Right cardiac atrium (tissue), 5 donors: ENCODE measurements at regions not wholly inside any gene's neighbourhood (a gene's known extent, or its start where the extent isn't known, plus 50 kb on each side); places are given as distances from the start of the nearest gene placed in this dataset.

Experiments
- ATAC-seq, 2 donors: fragments of 200-7000 bp; cut with Tn5 transposase; one replicate each; pipeline versions ENCODE4 v1.8.0 to v1.9.1; 2020; ENCODE audit warnings: moderate library complexity in 2 of 2, mild to moderate bottlenecking in 1 of 2
- DNase-seq, 3 donors: peaks; one replicate each; pipeline ENCODE4 v3.0.0-alpha.2; 2020
- H3K27ac ChIP-seq: one replicate; pipeline ENCODE4 v1.5.1; 2013; ENCODE audit warnings: mild to moderate bottlenecking, low read length, control low read depth, moderate library complexity
- H3K27me3 ChIP-seq: one replicate; pipeline ENCODE4 v1.6.1; 2013; ENCODE audit not compliant: control insufficient read depth, insufficient read depth
- H3K4me1 ChIP-seq: one replicate; pipeline ENCODE4 v1.6.1; 2013; ENCODE audit warnings: low read length; ENCODE audit not compliant: control insufficient read depth, insufficient read depth
- H3K4me3 ChIP-seq: one replicate; pipeline ENCODE4 v1.5.1; 2013; ENCODE audit warnings: low read length, control low read depth
- H3K9me3 ChIP-seq: one replicate; pipeline ENCODE4 v1.6.1; 2013; ENCODE audit warnings: low read length; ENCODE audit not compliant: control insufficient read depth
- WGBS: extraction: QIAGEN DNeasy Blood & Tissue Kit; methylation state at CpG from one replicate; pipeline ENCODE4 v1.1.7; 2013; 5-methylcytosine and 5-hydroxymethylcytosine counted together
- intact Hi-C, 4 donors: fragments of 100-400 bp; cut with DNase I; formaldehyde crosslinking; loops; one replicate each; pipeline versions ENCODE4 v1.11.0 to v1.14.0; 2022 to 2023
- donor health status: healthy with polysubstance abuse.
- donor health status: DM: no; HTN: yes; CAD: no.
- donor health status: DM: no; HTN: no; CAD: no.
- donor health status: DM: no; HTN: yes; CAD: no; lungs with severe emphysema.
- donor health status: DM: yes; HTN: yes; CAD: no.

GRCh38 chr10:57222603-57223002, 861.5 kb upstream of the ZWINT start:
- WGBS, result 50% methylated on average over 2 of the region's 2 CpGs
- Histone ChIP-seq H3K4me1 (no peaks in the 10 kb centered on the region), H3K27ac (no peak overlapping the region), H3K9me3 (no peaks in the 10 kb centered on the region), H3K4me3 (no peak overlapping the region), H3K27me3 (no peaks in the 10 kb centered on the region)
- DNase-seq (no peak), ATAC-seq (no peak)
- intact Hi-C loops, result no loop called here

- H3K4me3 ChIP-seq, result no peak overlapping the region
- 62% methylated on average over 3 of the region's 3 CpGs for WGBS
- DNase-seq (no peak), ATAC-seq (no peak)
- no peaks in the 10 kb centered on the region for H3K9me3 ChIP-seq
- H3K4me1 ChIP-seq, result no peaks in the 10 kb centered on the region
- H3K27ac ChIP-seq, result no peak overlapping the region
- intact Hi-C loops, result no loop called here
- no peaks in the 10 kb centered on the region for H3K27me3 ChIP-seq
Measured at GRCh38 chr10:57222129-57222528, 861.1 kb upstream of the ZWINT start.

DNA sequence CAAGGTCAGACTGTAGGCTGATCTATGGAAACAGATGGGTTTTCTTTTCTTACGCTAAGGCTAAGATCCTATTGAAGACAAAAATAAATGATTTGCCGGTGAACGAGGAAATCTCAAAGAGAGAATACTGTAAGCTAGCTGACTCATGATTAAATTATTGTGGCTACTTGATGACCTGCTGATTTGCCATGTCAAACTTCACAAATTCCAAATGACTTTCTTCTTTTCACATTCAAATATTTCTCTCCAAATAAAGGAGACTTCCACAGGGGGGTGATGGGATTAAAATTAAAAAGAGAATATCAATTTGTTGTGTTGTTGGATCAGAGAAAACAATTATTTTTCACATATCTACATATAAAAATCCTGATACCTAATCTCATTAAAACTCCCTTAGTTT, 860.6 kb upstream of the ZWINT start:
- no peak for ATAC-seq
- 54% methylated on average over 3 of the region's 3 CpGs for WGBS
- no peak for DNase-seq
- Histone ChIP-seq H3K9me3 (no peaks in the 10 kb centered on the region), H3K27me3 (no peaks in the 10 kb centered on the region), H3K4me3 (no peak overlapping the region), H3K4me1 (no peaks in the 10 kb centered on the region), H3K27ac (no peak overlapping the region)
- intact Hi-C loops, result no loop called here

GRCh38 chr10:57218382-57218781, 857.3 kb upstream of the ZWINT start:
- intact Hi-C loops, result no loop called here
- no peak for ATAC-seq

GRCh38 chr10:57202356-57202755, 841.3 kb upstream of the ZWINT start:
- intact Hi-C loops, result no loop called here
- no peaks in the 10 kb centered on the region for H3K4me1 ChIP-seq
- H3K9me3 ChIP-seq, result no peaks in the 10 kb centered on the region
- DNase-seq, result no peak
- 47% methylated on average over 1 of the region's 1 CpG for WGBS
- no peak overlapping the region for H3K27ac ChIP-seq
- no peaks in the 10 kb centered on the region for H3K27me3 ChIP-seq
- H3K4me3 ChIP-seq, result no peak overlapping the region
- ATAC-seq, result no peak

More at GRCh38 chr10:57218382-57218781, 857.3 kb upstream of the ZWINT start:
- DNase-seq, result no peak
- Histone ChIP-seq H3K9me3 (no peaks in the 10 kb centered on the region), H3K27me3 (no peaks in the 10 kb centered on the region), H3K4me1 (no peaks in the 10 kb centered on the region), H3K4me3 (no peak overlapping the region), H3K27ac (no peak overlapping the region)

DNA sequence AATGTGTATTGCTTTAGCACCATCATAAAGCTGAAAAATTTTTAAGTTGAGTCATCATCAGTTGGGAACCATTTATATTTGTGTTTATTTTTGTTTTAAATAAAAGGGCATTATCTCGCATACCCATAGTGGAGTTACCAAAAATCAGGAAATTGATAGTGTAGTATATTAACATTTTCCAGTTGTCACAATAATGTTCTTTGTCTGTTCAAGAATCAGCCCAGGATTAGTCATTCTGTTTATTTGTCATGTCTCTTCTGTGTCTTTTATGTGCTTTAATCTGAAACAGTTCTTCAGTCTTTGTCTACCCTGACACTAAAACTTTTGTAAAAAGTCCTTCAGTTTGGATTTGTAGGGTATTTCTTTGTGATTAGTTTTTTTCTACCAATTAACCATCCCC, 827.8 kb upstream of the ZWINT start:
- no peak for DNase-seq
- intact Hi-C loops, result no loop called here
- Histone ChIP-seq H3K9me3 (no peaks in the 10 kb centered on the region), H3K4me3 (no peak overlapping the region), H3K27me3 (no peaks in the 10 kb centered on the region), H3K27ac (no peak overlapping the region), H3K4me1 (no peaks in the 10 kb centered on the region)
- 71% methylated on average over 1 of the region's 1 CpG for WGBS
- no peak for ATAC-seq

GRCh38 chr10:57186201-57186600, 825.1 kb upstream of the ZWINT start:
- Histone ChIP-seq H3K9me3 (no peaks in the 10 kb centered on the region), H3K27me3 (no peaks in the 10 kb centered on the region), H3K4me1 (no peaks in the 10 kb centered on the region), H3K27ac (no peak overlapping the region), H3K4me3 (no peak overlapping the region)
- ATAC-seq (no peak), DNase-seq (no peak)
- intact Hi-C loops, result no loop called here
- 71% methylated on average over 1 of the region's 1 CpG for WGBS

- Histone ChIP-seq H3K4me1 (no peaks in the 10 kb centered on the region), H3K4me3 (no peak overlapping the region), H3K9me3 (no peaks in the 10 kb centered on the region), H3K27ac (no peak overlapping the region), H3K27me3 (no peaks in the 10 kb centered on the region)
- intact Hi-C loops, result no loop called here
- no peak for ATAC-seq
- WGBS, result 0% methylated on average over 1 of the region's 1 CpG
- DNase-seq, result no peak
Measured at GRCh38 chr10:57169597-57169996, 808.5 kb upstream of the ZWINT start.

DNA sequence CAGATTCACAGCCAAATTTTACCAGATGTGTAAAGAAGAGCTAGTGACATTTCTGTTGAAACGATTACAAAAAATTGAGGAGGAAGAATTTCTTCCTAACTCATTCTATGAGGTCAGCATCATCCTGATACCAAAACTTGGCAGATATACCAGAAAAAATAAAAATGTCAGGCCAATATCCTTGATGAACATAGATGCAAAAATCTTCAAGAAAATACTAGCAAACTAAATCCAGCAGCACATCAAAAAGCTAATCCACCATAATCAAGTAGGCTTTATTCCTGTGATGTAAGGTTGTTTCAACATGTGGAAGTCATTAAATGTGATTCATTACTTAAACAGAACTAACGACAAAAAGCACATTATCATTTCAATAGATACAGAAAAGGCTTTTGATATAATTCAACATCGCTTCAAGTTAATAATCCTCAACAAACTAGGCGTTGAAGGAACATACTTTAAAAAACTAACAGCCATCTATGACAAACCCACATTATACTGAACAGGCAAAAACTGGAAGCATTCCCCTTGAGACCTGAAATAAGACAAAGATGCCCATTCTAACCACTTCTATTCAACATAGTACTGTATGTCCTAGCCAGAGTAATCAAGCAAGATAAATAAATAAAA, 807.7 kb upstream of the ZWINT start:
- Histone ChIP-seq H3K27ac (no peak overlapping the region), H3K4me1 (no peaks in the 10 kb centered on the region), H3K9me3 (no peaks in the 10 kb centered on the region), H3K27me3 (no peaks in the 10 kb centered on the region), H3K4me3 (no peak overlapping the region)
- WGBS, result 50% methylated on average over 4 of the region's 4 CpGs
- DNase-seq (no peak), ATAC-seq (no peak)
- intact Hi-C loops, result no loop called here

- H3K27ac ChIP-seq, result no peak overlapping the region
- no peak for DNase-seq
- intact Hi-C loops, result no loop called here
- 84% methylated on average over 2 of the region's 2 CpGs for WGBS
- no peak for ATAC-seq
- no peaks in the 10 kb centered on the region for H3K9me3 ChIP-seq
- no peaks in the 10 kb centered on the region for H3K27me3 ChIP-seq
- H3K4me1 ChIP-seq, result no peaks in the 10 kb centered on the region
- H3K4me3 ChIP-seq, result no peak overlapping the region
Measured at GRCh38 chr10:57165671-57166070, 804.6 kb upstream of the ZWINT start.

DNA sequence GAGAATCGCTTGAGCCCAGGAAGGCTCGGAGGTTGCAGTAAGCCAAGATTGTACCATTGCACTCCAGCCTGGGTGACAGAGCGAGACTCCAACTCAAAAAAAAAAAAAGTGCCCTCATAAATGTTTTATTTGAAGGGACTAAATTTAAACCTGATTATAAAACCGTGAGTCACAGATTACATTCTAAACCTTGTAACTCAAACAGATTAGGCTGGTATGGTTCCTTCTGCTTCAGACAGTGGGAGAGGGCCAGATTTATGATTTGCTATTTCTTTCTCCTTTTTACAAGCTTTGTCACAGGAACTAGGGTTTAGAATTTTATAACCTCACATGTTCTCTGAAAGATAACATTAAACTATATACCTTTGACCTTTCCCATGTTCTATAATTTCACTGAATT, 801.2 kb upstream of the ZWINT start:
- 72% methylated on average over 4 of the region's 4 CpGs for WGBS
- Histone ChIP-seq H3K4me1 (no peaks in the 10 kb centered on the region), H3K4me3 (no peak overlapping the region), H3K27ac (no peak overlapping the region), H3K27me3 (no peaks in the 10 kb centered on the region), H3K9me3 (no peaks in the 10 kb centered on the region)
- no peak for ATAC-seq
- intact Hi-C loops, result no loop called here
- DNase-seq, result no peak

GRCh38 chr10:57161157-57161556, 800.1 kb upstream of the ZWINT start:
- WGBS, result 96% methylated on average over 1 of the region's 1 CpG
- DNase-seq (no peak), ATAC-seq (no peak)
- Histone ChIP-seq H3K27ac (no peak overlapping the region), H3K4me3 (no peak overlapping the region), H3K27me3 (no peaks in the 10 kb centered on the region), H3K4me1 (no peaks in the 10 kb centered on the region), H3K9me3 (no peaks in the 10 kb centered on the region)
- intact Hi-C loops, result no loop called here
